ENCODE measurements at regions not wholly inside any gene's neighbourhood (a gene's known extent, or its start where the extent isn't known, plus 50 kb on each side); places are given as distances from the start of the nearest gene placed in this dataset.

DNA sequence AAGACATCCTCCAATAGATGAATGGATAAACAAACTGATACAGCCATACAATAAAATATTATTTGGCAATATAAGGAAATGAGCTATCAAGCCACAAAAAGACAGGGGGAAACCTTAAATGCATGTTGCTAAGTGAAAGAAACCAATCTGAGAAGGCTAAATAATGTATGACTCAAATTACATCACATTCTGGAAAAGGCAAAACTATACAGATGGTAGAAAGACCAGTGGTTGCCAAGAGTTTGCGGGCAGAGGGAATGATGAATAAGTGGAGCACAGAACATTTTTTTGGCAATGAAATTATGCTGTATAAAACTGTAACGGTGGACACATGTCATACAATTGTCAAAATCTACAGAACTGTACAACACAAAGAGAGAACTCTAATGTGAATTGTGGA, 63.3 kb downstream of the CSF2 start:
- ATAC-seq (ENCODE audit: insufficient read depth, low read depth) (no peak), DNase-seq (no peak)
- TF ChIP-seq EZH2 (IDR thresholded peaks at IDR 0.05; ENCODE audit: borderline replicate concordance, low read depth, low read length, severe bottlenecking) (no peak), CTCF (IDR thresholded peaks at IDR 0.05; ENCODE audit: borderline replicate concordance, extremely low read depth, low read length, poor library complexity, severe bottlenecking) (no peak)
- Histone ChIP-seq H3K9ac (ENCODE audit: low read depth, low read length) (no peak overlapping the region), H3K27ac (ENCODE audit: low read length) (no peak overlapping the region), H2AFZ (ENCODE audit: low read depth, low read length) (no peak overlapping the region), H4K20me1 (ENCODE audit: insufficient read depth, low read length) (no peaks in the 10 kb centered on the region), H3K4me3 (ENCODE audit: low read depth in 1 of 2, low read length in 2 of 2) (no peak overlapping the region), H3K9me3 (ENCODE audit: insufficient read depth, low read length, severe bottlenecking) (no peaks in the 10 kb centered on the region), H3K36me3 (ENCODE audit: insufficient read depth, low read length) (no peaks in the 10 kb centered on the region), H3K27me3 (ENCODE audit: insufficient read depth, low read length, poor library complexity) (no peaks in the 10 kb centered on the region), H3K4me1 (ENCODE audit: insufficient read depth, low read length) (no peaks in the 10 kb centered on the region), H3K4me2 (ENCODE audit: insufficient read depth, low read length) (no peak overlapping the region), H3K79me2 (ENCODE audit: insufficient read depth, low read length) (no peaks in the 10 kb centered on the region)

GRCh38 chr5:132138260-132138659, 64.7 kb downstream of the CSF2 start:
- H3K79me2 ChIP-seq (ENCODE audit: insufficient read depth, low read length), result no peaks in the 10 kb centered on the region
- no peak for DNase-seq

More at GRCh38 chr5:132138260-132138659, 64.7 kb downstream of the CSF2 start:
- Histone ChIP-seq H3K27me3 (ENCODE audit: insufficient read depth, low read length, poor library complexity) (no peaks in the 10 kb centered on the region), H3K36me3 (ENCODE audit: insufficient read depth, low read length) (no peaks in the 10 kb centered on the region), H3K9ac (ENCODE audit: low read depth, low read length) (no peak overlapping the region), H2AFZ (ENCODE audit: low read depth, low read length) (no peak overlapping the region), H3K4me2 (ENCODE audit: insufficient read depth, low read length) (no peak overlapping the region), H4K20me1 (ENCODE audit: insufficient read depth, low read length) (no peaks in the 10 kb centered on the region), H3K9me3 (ENCODE audit: insufficient read depth, low read length, severe bottlenecking) (no peaks in the 10 kb centered on the region), H3K4me1 (ENCODE audit: insufficient read depth, low read length) (no peaks in the 10 kb centered on the region), H3K4me3 (ENCODE audit: low read depth in 1 of 2, low read length in 2 of 2) (no peak overlapping the region), H3K27ac (ENCODE audit: low read length) (no peak overlapping the region)
- no peak for ATAC-seq (ENCODE audit: insufficient read depth, low read depth)
- TF ChIP-seq CTCF (IDR thresholded peaks at IDR 0.05; ENCODE audit: borderline replicate concordance, extremely low read depth, low read length, poor library complexity, severe bottlenecking) (no peak), EZH2 (IDR thresholded peaks at IDR 0.05; ENCODE audit: borderline replicate concordance, low read depth, low read length, severe bottlenecking) (no peak)

Data from DND-41 (cell line).